HEK293 (cell line): ENCODE measurements at regions not wholly inside any gene's neighbourhood (a gene's known extent, or its start where the extent isn't known, plus 50 kb on each side); places are given as distances from the start of the nearest gene placed in this dataset.

Source experiments
- EGR2 ChIP-seq: fragments of 450-650 bp; formaldehyde crosslinking; IDR thresholded peaks from 2 replicates; pipeline ENCODE4 v1.5.1; 2016; ENCODE audit warnings: low read depth, missing biosample characterization, missing genetic modification characterization
- HOXA7 ChIP-seq: sonication (generic); formaldehyde crosslinking; IDR thresholded peaks from 2 replicates; pipeline ENCODE4 v1.8.1; 2022; ENCODE audit warnings: missing genetic modification reagents, borderline replicate concordance
- YY1 ChIP-seq: fragments of 450-650 bp; formaldehyde crosslinking; IDR thresholded peaks from 2 replicates; pipeline ENCODE4 v1.5.1; 2018; ENCODE audit warnings: missing biosample characterization, missing genetic modification characterization
- ZNF24 ChIP-seq: fragments of 450-650 bp; formaldehyde crosslinking; IDR thresholded peaks from 2 replicates; pipeline ENCODE4 v1.5.1; 2016; ENCODE audit warnings: missing biosample characterization, missing genetic modification characterization
- ZNF274 ChIP-seq, 2 experiments: fragments of 200-500 bp in 1 of 2; fragments of 450-650 bp in 1 of 2; sonication (Bioruptor generic) in 1 of 2; formaldehyde crosslinking in 1 of 2; IDR thresholded peaks; 2 replicates each; pipeline versions ENCODE4 v1.5.1 to v1.6.1; 2014 to 2016; ENCODE audit warnings: borderline replicate concordance in 1 of 2, inconsistent platforms in 1 of 2, low read length in 1 of 2, missing biosample characterization in 1 of 2, missing genetic modification characterization in 1 of 2
- ZNF354C ChIP-seq: fragments of 450-650 bp; formaldehyde crosslinking; IDR thresholded peaks from 2 replicates; pipeline ENCODE4 v1.5.1; 2016; ENCODE audit warnings: missing biosample characterization, missing genetic modification characterization, low read depth, borderline replicate concordance
- ZNF391 ChIP-seq: fragments of 450-650 bp; formaldehyde crosslinking; IDR thresholded peaks from 2 replicates; pipeline ENCODE4 v1.5.1; 2016; ENCODE audit warnings: low read depth, missing biosample characterization, missing genetic modification characterization, borderline replicate concordance
- ZNF416 ChIP-seq: fragments of 450-650 bp; formaldehyde crosslinking; IDR thresholded peaks from 2 replicates; pipeline ENCODE4 v1.5.1; 2016; ENCODE audit warnings: missing biosample characterization, missing genetic modification characterization
- ZNF530 ChIP-seq: fragments of 450-650 bp; formaldehyde crosslinking; IDR thresholded peaks from 2 replicates; pipeline ENCODE4 v1.5.1; 2016; ENCODE audit warnings: low read depth, missing biosample characterization, missing genetic modification characterization
- ZNF561 ChIP-seq: fragments of 450-650 bp; IDR thresholded peaks from 2 replicates; pipeline ENCODE4 v1.5.1; 2018; ENCODE audit warnings: missing biosample characterization, missing genetic modification characterization, borderline replicate concordance
- ZNF585B ChIP-seq: fragments of 450-650 bp; formaldehyde crosslinking; IDR thresholded peaks from 2 replicates; pipeline ENCODE4 v1.5.1; 2016; ENCODE audit warnings: missing biosample characterization, missing genetic modification characterization
- TF ChIP-seq, protein P1 (sequence below): fragments of 450-650 bp; formaldehyde crosslinking; IDR thresholded peaks from 2 replicates; pipeline ENCODE4 v1.5.1; 2016; ENCODE audit warnings: missing biosample characterization, missing genetic modification characterization
- TF ChIP-seq, protein P2 (sequence below): fragments of 450-650 bp; formaldehyde crosslinking; IDR thresholded peaks from 2 replicates; pipeline ENCODE4 v1.5.1; 2016; ENCODE audit warnings: missing biosample characterization, missing genetic modification characterization

DNA sequence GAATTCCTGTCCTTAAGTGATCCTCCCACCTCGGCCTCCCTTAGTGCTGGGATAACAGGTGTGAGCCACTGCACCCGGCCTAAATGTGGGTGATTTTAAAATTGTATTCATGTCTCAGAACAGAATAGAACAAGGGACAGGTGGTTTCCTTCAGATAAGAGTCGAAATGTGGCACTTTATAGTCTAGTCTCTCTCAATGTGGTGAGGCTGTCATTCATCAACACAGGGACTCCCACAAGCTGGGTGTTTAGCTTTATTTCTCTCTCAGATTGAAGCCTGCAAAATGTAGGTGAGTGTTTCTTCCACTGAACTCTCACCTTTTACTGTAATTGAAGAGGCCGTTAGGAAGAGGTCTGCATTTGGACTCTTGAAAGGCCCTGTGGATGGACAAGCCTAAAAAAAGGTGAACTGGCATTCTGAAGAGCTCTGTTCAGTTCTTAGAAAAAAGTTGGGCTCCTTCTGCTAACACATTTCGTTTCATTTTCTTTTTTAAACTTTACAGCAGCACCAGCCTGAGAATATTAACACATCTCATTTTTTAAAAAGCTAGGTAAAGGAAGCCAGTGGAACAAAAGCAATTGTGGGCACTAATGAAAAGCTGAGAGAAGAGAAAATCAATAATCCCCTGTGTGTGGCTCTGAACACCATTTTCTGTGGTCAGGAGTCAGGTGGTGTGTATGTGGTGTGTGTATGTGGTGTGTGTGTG is 126.2 kb upstream of the SLC28A3 start:
- TF ChIP-seq, protein P1, sequence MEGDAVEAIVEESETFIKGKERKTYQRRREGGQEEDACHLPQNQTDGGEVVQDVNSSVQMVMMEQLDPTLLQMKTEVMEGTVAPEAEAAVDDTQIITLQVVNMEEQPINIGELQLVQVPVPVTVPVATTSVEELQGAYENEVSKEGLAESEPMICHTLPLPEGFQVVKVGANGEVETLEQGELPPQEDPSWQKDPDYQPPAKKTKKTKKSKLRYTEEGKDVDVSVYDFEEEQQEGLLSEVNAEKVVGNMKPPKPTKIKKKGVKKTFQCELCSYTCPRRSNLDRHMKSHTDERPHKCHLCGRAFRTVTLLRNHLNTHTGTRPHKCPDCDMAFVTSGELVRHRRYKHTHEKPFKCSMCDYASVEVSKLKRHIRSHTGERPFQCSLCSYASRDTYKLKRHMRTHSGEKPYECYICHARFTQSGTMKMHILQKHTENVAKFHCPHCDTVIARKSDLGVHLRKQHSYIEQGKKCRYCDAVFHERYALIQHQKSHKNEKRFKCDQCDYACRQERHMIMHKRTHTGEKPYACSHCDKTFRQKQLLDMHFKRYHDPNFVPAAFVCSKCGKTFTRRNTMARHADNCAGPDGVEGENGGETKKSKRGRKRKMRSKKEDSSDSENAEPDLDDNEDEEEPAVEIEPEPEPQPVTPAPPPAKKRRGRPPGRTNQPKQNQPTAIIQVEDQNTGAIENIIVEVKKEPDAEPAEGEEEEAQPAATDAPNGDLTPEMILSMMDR = no peak
- TF ChIP-seq, protein P2, sequence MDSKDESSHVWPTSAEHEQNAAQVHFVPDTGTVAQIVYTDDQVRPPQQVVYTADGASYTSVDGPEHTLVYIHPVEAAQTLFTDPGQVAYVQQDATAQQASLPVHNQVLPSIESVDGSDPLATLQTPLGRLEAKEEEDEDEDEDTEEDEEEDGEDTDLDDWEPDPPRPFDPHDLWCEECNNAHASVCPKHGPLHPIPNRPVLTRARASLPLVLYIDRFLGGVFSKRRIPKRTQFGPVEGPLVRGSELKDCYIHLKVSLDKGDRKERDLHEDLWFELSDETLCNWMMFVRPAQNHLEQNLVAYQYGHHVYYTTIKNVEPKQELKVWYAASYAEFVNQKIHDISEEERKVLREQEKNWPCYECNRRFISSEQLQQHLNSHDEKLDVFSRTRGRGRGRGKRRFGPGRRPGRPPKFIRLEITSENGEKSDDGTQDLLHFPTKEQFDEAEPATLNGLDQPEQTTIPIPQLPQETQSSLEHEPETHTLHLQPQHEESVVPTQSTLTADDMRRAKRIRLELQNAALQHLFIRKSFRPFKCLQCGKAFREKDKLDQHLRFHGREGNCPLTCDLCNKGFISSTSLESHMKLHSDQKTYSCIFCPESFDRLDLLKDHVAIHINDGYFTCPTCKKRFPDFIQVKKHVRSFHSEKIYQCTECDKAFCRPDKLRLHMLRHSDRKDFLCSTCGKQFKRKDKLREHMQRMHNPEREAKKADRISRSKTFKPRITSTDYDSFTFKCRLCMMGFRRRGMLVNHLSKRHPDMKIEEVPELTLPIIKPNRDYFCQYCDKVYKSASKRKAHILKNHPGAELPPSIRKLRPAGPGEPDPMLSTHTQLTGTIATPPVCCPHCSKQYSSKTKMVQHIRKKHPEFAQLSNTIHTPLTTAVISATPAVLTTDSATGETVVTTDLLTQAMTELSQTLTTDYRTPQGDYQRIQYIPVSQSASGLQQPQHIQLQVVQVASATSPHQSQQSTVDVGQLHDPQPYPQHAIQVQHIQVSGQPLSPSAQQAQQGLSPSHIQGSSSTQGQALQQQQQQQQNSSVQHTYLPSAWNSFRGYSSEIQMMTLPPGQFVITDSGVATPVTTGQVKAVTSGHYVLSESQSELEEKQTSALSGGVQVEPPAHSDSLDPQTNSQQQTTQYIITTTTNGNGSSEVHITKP = no peak
- TF ChIP-seq ZNF585B (tag by site-specific recombination) = no peak
- TF ChIP-seq ZNF24 (tag by site-specific recombination) = no peak
- TF ChIP-seq ZNF391 (tag by site-specific recombination) = no peak
- no peak for TF ChIP-seq ZNF530 (tag by site-specific recombination)
- TF ChIP-seq ZNF274 (IDR thresholded peaks at IDR 0.05; ENCODE audit: low read length) = no peak
- no peak for TF ChIP-seq ZNF274 (tag by site-specific recombination; IDR thresholded peaks at IDR 0.05; ENCODE audit: borderline replicate concordance)
- no peak for TF ChIP-seq ZNF561
- TF ChIP-seq ZNF416 (tag by site-specific recombination) = no peak
- no peak for TF ChIP-seq ZNF354C (tag by site-specific recombination)
- TF ChIP-seq HOXA7 (CRISPR knock-in tag) = no peak
- TF ChIP-seq YY1 (tag by site-specific recombination) = no peak
- no peak for TF ChIP-seq EGR2 (tag by site-specific recombination)
